ENCODE measurements at regions not wholly inside any gene's neighbourhood (a gene's known extent, or its start where the extent isn't known, plus 50 kb on each side); places are given as distances from the start of the nearest gene placed in this dataset.

GRCh38 chr13:73902296-73902695, 231.9 kb downstream of the KLF12 start (continued):
- TF ChIP-seq REST (IDR thresholded peaks at IDR 0.05; ENCODE audit: low read depth), result no peak

GRCh38 chr13:73901324-73902068, 232.7 kb downstream of the KLF12 start:
- H3K9ac ChIP-seq (ENCODE audit: low read length), result no peak overlapping the region
- H3K4me1 ChIP-seq (ENCODE audit: control insufficient read depth in 1 of 2, insufficient read depth in 2 of 2, low read length in 2 of 2), result no peaks in the 10 kb centered on the region
- no peak overlapping the region for H3K4me2 ChIP-seq (ENCODE audit: low read length)
- H3K9me2 ChIP-seq (ENCODE audit: insufficient read depth), result no peaks in the 10 kb centered on the region
- no peaks in the 10 kb centered on the region for H4K20me1 ChIP-seq (ENCODE audit: insufficient read depth)
- ATAC-seq (no peak), DNase-seq (ENCODE audit: low read depth, low spot score) (no peak)
- POLR2A ChIA-PET, result no interaction called here
- CTCF ChIA-PET, result no interaction called here
- no peak overlapping the region for H3K4me3 ChIP-seq (replicated peaks in 1 of 2; ENCODE audit: low read depth in 1 of 2, low read length in 2 of 2)
- no peak overlapping the region for H2AFZ ChIP-seq (ENCODE audit: low read depth, low read length, poor library complexity, severe bottlenecking)
- RAD21 ChIA-PET (ENCODE audit: low non-redundant PET in 1 of 2, low total read pairs in 2 of 2, uncharacterized antibody in 2 of 2, unreplicated experiment in 2 of 2), result no interaction called here
- H3K79me2 ChIP-seq (ENCODE audit: insufficient read depth, low read length), result no peaks in the 10 kb centered on the region
- no peaks in the 10 kb centered on the region for H3K9me3 ChIP-seq (ENCODE audit: control insufficient read depth in 1 of 2, insufficient read depth in 1 of 2, low read depth in 1 of 2, low read length in 2 of 2)
- no peaks in the 10 kb centered on the region for H3K27me3 ChIP-seq (ENCODE audit: insufficient read depth, low read length)
- intact Hi-C loops (cut with micrococcal nuclease), result no loop called here
- no peaks in the 10 kb centered on the region for H3K36me3 ChIP-seq (ENCODE audit: control insufficient read depth in 1 of 2, insufficient read depth in 2 of 2, low read length in 2 of 2)
- no peak overlapping the region for H3K27ac ChIP-seq (ENCODE audit: low read depth, low read length)
- BruUV-seq (replicated peaks), result no TSS peak
- TF ChIP-seq ELF1 (IDR thresholded peaks at IDR 0.05; ENCODE audit: borderline replicate concordance, low read depth), result no peak
- TF ChIP-seq SP1 (IDR thresholded peaks at IDR 0.05; ENCODE audit: low read depth), result no peak
- no peak for TF ChIP-seq TCF7L2 (IDR thresholded peaks at IDR 0.05; ENCODE audit: borderline replicate concordance, extremely low read depth, insufficient read depth, insufficient read length)
- no peak for TF ChIP-seq MAX (IDR thresholded peaks at IDR 0.05)
- no peak for TF ChIP-seq SIN3A (IDR thresholded peaks at IDR 0.05; ENCODE audit: low read depth)
- TF ChIP-seq ZBTB33 (IDR thresholded peaks at IDR 0.05; ENCODE audit: extremely low read depth, insufficient replicate concordance, low read length), result no peak
- TF ChIP-seq CTCF (IDR thresholded peaks at IDR 0.05 in 2 of 3, conservative IDR thresholded peaks at IDR 0.05 in 1 of 3; ENCODE audit: borderline replicate concordance in 1 of 3, insufficient read depth in 1 of 3, low read depth in 2 of 3, low read length in 2 of 3), result no peak
- no peak for TF ChIP-seq EGR1 (IDR thresholded peaks at IDR 0.05; ENCODE audit: low read depth)
- no peak for TF ChIP-seq EZH2 (IDR thresholded peaks at IDR 0.05)
- no peak for TF ChIP-seq ZNF274 (IDR thresholded peaks at IDR 0.05; ENCODE audit: low read depth, low read length)
- TF ChIP-seq FOSL1 (IDR thresholded peaks at IDR 0.05; ENCODE audit: low read depth), result no peak
- TF ChIP-seq CEBPB (IDR thresholded peaks at IDR 0.05; ENCODE audit: low read depth), result no peak
- TF ChIP-seq CBX3 (IDR thresholded peaks at IDR 0.05; ENCODE audit: low read depth), result no peak
- no peak for TF ChIP-seq JUND (IDR thresholded peaks at IDR 0.05)
- no peak for TF ChIP-seq POLR2A (IDR thresholded peaks at IDR 0.05; ENCODE audit: borderline replicate concordance, extremely low read depth, insufficient read depth, insufficient read length)
- TF ChIP-seq EZH2phosphoT487 (IDR thresholded peaks at IDR 0.05; ENCODE audit: borderline replicate concordance), result no peak
- no peak for TF ChIP-seq ATF3 (IDR thresholded peaks at IDR 0.05)
- TF ChIP-seq POLR2AphosphoS5 (IDR thresholded peaks at IDR 0.05; ENCODE audit: low read depth, low read length), result no peak

Measured in HCT116 (cell line).